GM12874 (cell line): ENCODE measurements at regions not wholly inside any gene's neighbourhood (a gene's known extent, or its start where the extent isn't known, plus 50 kb on each side); places are given as distances from the start of the nearest gene placed in this dataset.

Source experiments
- CTCF ChIP-seq: IDR thresholded peaks from 2 replicates; pipeline ENCODE4 v1.5.1; 2011; ENCODE audit warnings: low read depth, mild to moderate bottlenecking, control low read depth, low read length, moderate library complexity; ENCODE audit not compliant: insufficient read depth

GRCh38 chr20:56996533-56996932, 269.9 kb downstream of the BMP7 start:
- TF ChIP-seq CTCF = no peak

GRCh38 chr20:56998438-56998837, 268.0 kb downstream of the BMP7 start:
- no peak for TF ChIP-seq CTCF

- TF ChIP-seq CTCF = no peak
Observed at GRCh38 chr20:57000441-57000968, 265.9 kb downstream of the BMP7 start.

- no peak for TF ChIP-seq CTCF
Observed at GRCh38 chr20:57001126-57001767, 265.2 kb downstream of the BMP7 start.

GRCh38 chr20:57002066-57002570, 264.3 kb downstream of the BMP7 start:
- no peak for TF ChIP-seq CTCF

GRCh38 chr20:57003012-57003411, 263.4 kb downstream of the BMP7 start:
- no peak for TF ChIP-seq CTCF

GRCh38 chr20:57004416-57004815, 262.0 kb downstream of the BMP7 start:
- no peak for TF ChIP-seq CTCF
